Sciatic nerve (tissue), 2 donors: ENCODE measurements at regions not wholly inside any gene's neighbourhood (a gene's known extent, or its start where the extent isn't known, plus 50 kb on each side); places are given as distances from the start of the nearest gene placed in this dataset.
"Not testable (repeated sequence)": the region's sequence is repeated elsewhere in the genome, so short reads cannot be mapped to it uniquely, and the experiment has no call there.

Experiments used
- ATAC-seq: fragments of 200-7000 bp; cut with Tn5 transposase; one replicate; pipeline ENCODE4 v1.9.1; 2020; ENCODE audit warnings: mild to moderate bottlenecking, moderate library complexity
- DNase-seq: peaks from one replicate; pipeline ENCODE4 v3.0.0-alpha.2; 2020; ENCODE audit warnings: low spot score
- intact Hi-C: fragments of 100-400 bp; cut with DNase I; formaldehyde crosslinking; loops from one replicate; pipeline ENCODE4 v1.14.2; 2022
- donor health status: DM: no; HTN: no; CAD: no.
- donor health status: DM: no; HTN: no; CAD: no.

DNA sequence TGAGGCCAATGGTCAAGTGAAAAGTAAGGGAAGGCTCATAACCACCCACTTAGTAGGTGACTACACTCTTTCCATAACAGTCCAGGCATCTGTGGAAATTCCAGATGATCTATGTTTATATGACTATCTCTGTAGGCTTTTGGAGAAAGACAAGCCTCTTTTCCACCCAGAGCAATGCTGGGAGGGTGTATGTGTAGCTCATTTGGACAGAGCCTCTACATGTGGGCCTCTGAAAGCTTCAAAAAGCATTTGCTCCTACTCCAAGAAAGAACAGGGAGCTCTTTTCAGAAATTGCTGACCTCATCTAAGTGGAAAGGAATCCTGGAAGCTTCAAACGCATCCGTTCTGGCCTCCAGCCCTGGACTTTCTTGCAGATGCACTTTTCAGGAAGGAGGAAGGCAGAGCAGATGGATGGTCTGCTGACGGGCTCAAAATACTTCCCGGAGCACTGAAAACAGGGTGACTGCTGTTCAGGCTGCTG is 308.7 kb downstream of the LRATD1 start:
- DNase-seq (peak; percentile 72), ATAC-seq (peak; percentile 93)
- intact Hi-C loops: no loop called here

DNA sequence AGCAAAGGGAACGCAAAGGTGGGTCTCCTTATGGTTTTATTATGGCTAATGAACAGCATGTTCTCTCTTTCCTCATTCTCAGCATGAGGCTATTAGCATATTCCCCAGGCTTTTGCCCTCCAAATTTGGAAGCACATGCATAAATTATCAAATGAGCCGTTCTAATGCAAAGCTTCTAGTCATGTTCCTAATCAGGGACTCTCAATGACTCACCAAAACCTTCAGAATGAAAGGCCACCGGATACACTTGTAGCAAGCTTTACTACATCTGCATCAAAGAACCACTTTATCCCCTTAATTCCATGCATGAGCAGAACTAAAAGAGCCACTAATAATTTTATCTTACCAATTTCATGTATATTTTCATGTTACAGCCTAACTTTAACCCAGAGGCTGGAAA is 310.5 kb downstream of the LRATD1 start:
- intact Hi-C loops: no loop called here

DNA sequence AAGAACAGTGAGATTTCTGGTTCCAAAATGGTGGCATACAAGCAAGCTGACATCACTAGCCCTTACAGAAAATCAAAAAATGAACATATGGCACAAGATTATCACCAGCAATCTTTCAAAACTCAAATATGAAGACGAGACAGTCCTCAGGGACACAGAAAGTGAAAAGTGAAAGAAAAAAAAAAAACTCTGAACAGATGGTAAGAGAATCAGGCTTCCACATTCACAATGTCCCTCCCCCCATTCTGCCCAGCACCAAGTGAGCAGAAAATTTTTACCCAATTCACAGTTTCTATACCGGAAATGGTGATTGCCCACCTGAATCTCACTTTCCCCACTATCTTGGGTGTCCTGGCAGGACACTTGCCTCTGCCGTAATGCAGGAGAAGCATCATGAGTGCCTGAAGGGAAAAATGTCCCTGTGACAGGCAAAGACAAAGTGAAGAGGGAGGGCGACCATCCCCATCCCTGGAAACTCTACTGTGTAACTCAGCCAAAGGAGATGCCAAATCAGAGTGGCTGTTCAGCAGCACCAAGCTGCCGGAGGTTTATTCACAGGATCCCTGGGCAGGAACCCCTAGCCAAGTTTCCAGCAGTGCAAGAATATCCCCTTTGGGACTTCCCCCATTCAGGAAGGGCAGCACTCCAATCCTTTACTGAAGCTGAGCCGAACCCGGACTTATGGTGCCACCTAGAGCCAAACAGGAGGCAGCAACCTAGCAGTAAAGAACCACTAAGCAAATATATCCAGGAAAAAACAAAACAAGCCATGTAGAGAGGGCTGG is 312.2 kb downstream of the LRATD1 start:
- intact Hi-C loops: no loop called here
- no peak for ATAC-seq
- no peak for DNase-seq

More for the DNA sequence above, 310.5 kb downstream of the LRATD1 start:
- ATAC-seq: no peak
- no peak for DNase-seq

DNA sequence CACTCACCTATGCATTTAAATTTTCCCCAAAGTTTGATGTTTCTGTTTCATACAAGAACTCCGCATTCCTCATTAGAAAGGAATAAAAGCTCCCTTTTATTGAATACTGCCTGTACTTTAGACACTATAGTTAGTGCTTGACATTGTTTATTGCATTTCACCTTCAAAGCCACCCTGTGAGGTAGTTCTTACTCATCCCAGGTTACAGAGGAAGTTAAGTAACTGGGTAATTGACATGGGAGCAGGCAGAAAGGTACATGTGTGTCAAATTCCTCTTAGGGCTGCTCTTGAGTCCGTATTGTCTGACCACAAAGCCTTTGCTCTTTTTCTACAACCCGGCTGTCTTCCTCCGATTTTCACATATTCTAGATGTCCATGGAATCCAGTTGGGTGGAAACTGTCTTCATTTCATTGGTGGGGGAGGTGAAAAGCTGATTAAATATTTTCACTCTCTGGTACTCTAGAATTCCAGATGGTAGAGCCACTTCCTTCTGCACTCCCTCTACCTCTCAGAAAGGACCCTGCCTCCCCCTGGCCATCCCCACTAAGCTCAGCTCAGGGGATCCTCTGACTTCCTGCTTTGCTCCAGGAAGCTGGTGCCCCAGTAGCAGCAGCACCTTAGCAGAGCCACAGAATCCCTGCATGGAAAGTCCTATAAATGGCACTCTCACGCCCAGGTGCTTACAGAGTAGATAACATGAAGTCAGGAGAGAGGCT is 319.2 kb downstream of the LRATD1 start:
- intact Hi-C loops: no loop called here
- DNase-seq (no peak), ATAC-seq (no peak)

DNA sequence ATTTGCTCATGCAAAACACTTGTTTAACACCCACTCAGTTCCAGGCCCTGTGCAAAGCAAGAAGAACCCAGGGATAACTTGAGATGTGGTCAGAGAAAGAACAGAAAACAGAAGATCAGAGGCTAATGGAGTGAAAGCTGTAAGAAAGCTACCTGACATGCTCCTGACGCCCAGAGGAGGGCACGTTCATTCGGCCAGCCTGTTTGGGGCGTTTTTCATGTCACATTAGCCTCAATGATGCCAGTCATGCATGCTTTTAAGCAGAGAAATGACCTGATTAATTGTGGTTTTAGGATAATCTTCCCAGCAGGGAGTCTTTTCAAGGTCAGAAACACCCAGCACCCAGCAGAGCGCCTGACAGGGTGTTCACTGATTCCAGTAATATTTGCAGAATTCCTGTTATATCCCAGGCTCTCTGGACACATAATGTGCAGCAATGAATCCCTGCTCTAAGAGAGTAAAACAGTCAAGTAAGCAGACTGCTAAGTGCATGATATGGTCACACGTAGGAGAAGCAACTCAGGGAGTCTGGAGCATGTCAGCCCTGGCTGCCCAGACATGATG is 320.0 kb downstream of the LRATD1 start:
- no peak for ATAC-seq
- no peak for DNase-seq
- intact Hi-C loops: no loop called here

DNA sequence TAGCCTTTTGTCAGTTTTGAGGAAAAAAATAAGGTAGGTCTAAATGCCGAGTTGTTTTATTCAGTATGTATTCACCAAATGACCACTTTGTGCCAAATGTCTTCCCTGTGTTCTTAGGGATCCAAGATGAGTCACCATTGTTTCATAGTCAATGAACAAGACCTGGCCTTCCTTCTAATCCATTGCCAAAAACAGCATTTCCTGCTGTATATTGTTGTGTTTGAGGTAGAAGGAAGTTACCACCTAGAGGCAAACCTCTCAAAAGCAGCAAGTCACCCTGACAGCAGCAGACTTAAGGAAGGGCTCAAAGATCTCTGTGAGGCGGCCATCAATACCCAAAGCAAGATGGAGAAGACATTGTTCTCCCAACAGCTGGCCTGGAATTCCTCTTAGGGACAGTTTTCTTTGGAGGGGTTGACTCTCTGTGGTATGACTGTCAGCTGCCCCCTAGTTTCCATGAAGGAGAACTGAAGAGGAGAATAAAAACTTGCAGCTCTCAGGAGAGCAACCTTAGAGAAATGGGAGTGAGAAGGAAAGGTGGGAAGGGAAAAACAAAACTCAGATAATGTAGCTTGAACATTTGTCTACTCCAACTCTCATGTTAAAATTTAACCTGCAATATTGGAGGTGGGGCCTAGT is 328.3 kb downstream of the LRATD1 start:
- intact Hi-C loops: no loop called here
- no peak for DNase-seq
- no peak for ATAC-seq

DNA sequence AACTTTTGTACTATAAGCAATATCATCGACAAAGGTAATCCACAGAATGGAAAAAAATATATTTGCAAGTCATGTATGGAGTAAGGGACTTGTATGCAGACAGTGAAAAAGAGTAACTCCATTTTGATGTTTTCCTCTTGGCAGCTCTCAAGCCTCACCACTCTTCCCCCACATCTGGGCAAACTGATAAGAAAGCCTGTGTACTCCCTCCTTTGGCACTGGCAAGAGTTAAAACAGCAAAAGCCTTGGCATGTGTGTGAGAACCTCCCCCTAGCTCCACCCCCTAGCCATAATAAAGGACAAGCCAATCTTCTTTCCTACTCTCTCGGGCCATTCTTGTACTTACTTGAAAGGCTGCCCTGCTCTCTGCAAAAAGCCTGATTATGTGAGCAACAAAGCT is 335.2 kb downstream of the LRATD1 start:
- no peak for ATAC-seq
- intact Hi-C loops: no loop called here
- no peak for DNase-seq

DNA sequence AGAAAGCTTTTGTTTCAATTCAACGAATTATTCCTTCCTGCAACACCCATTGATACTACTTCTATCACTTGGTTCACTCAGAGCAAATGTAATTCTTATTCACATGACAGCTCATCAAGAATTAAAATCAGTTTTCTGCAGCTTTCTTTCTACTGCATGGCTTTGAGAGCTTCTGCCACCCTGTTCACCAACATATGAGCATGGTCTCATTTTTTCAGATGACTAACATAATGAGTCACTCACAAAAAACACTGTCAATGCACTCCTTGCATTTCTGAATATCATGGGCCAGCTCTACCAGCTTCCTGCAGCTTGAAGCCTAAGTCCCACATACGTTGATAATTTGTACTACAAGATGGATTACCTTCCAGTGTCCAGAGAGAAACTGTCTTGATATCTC is 342.9 kb downstream of the LRATD1 start:
- ATAC-seq (no peak), DNase-seq (no peak)
- intact Hi-C loops: no loop called here

DNA sequence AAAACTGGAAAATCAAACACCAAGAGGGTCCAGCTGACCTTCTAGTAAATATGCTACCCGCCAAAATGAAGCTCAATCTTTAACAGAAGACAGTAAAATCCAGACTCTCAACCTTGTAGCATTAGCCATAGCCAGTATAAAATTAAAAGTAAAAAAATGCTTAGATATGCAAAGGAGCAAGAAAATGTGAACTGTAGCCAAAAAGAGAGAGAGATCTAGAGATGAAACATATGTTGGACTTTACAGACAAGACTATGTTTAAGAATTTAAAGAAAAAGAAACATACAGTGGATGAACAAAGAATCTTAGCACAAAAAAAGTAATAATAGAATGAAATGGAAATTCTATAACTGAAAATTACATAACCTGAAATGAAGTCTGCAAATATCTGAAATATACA is 344.5 kb downstream of the LRATD1 start:
- intact Hi-C loops: no loop called here
- ATAC-seq (no peak), DNase-seq (no peak)

DNA sequence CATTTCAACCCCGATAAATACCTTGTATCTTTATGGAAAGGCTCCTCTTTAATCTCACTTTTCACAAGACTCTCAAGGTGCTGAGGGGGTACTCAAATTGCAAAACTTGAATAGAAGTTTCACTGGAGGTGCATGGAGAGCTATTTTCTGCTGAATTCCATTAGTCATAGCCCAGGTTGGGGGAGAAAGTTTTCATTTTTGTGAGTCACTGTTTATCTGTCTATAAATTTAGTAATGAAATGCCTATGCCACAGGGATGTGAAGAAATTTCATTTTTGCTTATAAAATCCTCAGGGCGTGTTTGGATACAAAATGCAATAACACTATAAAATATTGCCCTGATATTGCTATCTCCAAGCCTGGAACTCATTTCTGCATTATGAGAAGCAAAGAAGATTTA is 346.3 kb downstream of the LRATD1 start:
- ATAC-seq (no peak), DNase-seq (no peak)
- intact Hi-C loops: no loop called here

DNA sequence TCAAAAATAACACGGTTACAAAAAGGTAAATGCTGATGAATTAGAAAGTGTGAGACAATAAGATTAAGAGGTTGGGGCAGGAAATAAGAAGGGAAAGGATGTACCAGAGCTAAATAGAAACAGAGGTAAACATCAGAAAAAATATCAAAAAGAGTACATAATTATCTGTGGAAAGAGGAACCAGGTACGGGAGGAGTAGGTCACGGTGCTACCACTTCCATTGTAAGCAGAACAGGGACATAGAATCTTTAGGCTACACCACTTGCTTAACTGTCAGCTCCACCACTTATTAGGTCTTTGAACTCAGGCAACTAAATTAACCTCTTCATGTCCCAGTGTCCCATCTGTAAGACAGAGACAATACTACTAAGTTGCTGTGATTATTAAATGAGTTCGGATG is 350.3 kb downstream of the LRATD1 start:
- no peak for ATAC-seq
- intact Hi-C loops: no loop called here
- no peak for DNase-seq

DNA sequence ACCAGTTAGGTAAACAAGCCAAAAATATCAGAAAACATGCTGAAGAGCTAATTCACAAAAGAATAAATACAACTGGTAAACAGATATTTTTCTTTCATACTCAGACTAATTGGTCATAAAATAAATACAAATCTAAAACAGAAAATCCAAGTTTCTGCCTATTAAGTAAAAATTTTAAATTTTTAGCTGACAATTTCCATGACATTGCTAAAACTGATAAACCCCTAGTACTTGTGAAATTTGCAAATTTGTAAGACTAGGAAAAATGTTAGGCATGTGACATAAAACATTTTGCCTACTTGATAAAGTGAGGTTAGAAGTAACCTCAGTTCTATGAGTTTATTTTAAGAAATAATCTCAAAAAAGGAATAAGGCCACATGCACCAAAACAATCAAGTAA is 356.1 kb downstream of the LRATD1 start:
- DNase-seq (no peak), ATAC-seq (no peak)
- intact Hi-C loops: no loop called here

DNA sequence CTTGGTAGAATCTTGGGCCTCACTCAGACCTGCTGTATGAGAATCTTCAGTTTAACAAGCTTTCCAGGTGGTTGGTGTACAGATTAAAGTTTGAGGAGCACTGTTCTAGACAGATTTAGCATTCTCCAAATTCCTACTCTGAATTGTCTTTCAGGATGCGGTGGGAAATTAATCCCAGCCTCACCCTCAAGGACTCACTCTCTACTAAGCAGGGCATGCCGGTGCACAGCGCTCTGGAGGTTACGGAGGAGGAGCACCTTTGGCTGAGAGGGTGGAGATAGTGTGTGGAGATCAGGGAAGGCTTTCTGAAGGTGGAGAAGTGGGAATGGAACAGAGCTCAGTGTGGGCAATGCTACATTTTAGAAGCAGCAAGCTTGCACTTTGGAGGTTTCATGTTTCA is 359.2 kb downstream of the LRATD1 start:
- ATAC-seq (no peak), DNase-seq (no peak)
- intact Hi-C loops: no loop called here

DNA sequence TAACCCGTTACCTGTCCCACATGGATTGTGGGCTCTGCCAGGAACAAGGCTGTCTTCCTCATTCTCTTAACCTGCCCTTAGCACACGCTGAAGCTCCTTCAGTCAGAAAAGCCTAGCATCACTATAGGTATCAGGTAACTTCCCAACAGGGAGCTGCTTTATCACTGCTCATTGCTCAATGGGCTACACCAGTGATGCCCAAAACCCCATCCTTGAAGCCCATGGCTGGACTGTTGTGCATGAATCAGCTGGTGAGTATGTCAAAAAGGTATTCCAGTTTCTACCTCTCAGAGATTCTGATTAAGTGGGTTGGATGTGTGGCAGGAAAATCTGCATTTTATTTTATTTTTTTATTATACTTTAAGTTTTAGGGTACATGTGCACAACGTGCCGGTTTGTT is 362.2 kb downstream of the LRATD1 start:
- ATAC-seq: no peak
- intact Hi-C loops: no loop called here
- no peak for DNase-seq

DNA sequence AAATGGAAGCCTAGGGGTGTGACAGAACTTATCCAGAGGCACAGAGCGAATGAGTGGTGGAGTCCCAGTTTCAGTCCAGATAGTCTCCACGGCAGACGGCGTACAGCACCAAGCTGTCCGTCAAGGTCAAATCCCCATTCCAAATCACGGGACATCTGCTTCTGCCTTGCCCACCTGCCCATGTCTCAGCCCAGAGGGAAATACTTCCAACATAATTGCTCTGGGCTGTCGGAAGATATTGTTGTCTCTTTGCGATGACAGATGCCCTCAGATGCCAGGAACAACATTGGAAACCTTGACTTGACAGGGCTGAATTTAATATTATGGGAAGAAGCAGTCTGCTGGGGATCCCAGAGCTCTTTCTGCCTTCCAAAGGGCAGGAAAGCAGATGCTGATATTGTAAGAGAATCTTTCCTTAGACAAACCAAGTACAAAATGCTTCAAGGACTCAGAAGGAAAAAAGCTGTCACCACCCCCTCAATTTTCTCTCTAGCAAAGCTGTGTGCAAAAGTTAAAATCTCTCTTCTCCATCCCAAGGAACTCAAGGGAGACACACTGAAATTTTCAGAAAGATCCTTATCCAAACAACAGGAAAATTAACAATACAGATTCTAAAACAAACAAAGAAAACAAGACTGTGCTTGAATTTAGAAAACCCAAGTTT is 364.0 kb downstream of the LRATD1 start:
- DNase-seq (no peak), ATAC-seq (no peak)
- intact Hi-C loops: no loop called here

DNA sequence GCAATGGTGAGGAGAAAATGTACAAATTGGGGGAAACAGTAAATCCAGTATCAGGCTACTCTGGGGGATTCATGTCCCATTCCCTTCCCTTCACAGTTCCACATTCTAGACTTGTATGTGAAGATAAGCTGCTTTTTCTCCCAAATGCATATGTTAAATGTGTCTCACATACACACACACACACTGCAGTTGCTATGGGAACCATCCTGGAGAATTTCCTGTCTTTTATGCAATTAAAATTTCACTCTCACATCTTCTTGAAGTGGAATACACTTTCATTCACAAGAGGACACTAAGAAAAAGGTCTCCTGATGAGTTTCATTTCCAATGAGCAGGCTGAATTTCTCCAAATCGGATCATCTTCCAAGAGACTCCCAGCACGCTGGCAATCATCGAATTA is 366.0 kb downstream of the LRATD1 start:
- ATAC-seq (no peak), DNase-seq (no peak)
- intact Hi-C loops: no loop called here

DNA sequence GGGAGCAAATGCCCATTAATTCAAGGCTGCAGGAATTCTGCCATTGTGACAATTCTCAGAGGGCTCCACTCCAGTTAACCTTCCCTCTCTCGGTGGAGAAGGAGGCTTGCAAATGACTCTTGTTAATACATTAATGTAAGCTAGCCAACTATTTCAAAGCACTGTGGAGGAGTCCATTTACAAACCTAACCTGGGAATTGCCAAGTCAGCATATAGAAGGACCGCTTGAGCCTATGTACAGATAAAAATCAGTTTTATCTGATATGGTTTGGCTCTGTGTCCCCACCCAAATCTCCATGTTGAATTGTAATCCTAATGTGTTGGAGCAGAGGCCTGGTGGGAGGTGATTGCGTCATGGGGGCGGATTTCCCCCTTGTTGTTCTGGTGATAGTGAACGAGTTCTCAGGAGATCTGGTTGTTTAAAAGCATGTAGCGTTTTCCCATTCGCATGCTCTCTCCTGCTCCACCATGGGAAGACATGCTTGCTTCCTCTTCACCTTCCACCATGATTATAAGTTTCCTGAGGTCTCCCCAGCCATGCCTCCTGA is 366.7 kb downstream of the LRATD1 start:
- ATAC-seq (no peak), DNase-seq (no peak)
- intact Hi-C loops: no loop called here

DNA sequence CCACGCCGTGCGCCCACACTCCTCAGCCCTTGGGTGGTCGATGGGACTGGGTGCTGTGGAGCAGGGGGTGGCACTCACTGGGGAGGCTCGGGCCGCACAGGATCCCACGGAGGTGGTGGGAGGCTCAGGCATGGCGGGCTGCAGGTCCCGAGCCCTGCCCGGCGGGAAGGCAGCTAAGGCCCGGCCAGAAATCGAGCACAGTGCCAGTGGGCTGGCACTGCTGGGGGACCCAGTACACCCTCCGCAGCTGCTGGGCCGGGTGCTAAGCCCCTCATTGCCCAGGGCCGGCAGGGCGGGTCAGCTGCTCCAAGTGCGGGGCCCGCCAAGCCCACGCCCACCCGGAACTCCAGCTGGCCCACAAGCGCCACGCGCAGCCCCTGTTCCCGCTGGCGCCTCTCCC is 370.0 kb downstream of the LRATD1 start:
- intact Hi-C loops, DNase-seq, ATAC-seq: not testable (repeated sequence)

DNA sequence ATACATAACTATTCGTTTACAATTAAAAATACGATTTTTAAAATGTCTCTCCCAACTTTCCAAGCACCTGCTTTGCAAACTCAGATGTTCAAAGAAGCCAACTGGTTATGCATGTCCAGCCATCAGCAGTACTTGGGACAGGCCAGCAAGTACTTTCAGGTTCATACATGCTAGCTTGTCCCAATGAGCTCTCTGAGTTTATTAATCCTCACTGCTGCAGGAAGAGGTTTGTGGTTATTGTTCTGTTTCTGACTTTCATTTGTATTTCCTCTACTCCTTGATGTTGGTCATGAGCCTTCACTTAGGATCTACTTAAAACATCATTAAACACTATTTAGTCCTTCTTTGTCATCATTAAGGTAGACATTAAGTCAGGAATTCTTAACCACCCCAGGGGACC is 374.1 kb downstream of the LRATD1 start:
- intact Hi-C loops: no loop called here
- ATAC-seq (no peak), DNase-seq (no peak)
